ENCODE measurements at regions not wholly inside any gene's neighbourhood (a gene's known extent, or its start where the extent isn't known, plus 50 kb on each side); places are given as distances from the start of the nearest gene placed in this dataset.

- no peak overlapping the region for H3K4me3 ChIP-seq (ENCODE audit: low read depth, low read length)
- no peak for TF ChIP-seq CTCF (IDR thresholded peaks at IDR 0.05; ENCODE audit: borderline replicate concordance, insufficient read depth, low read depth, low read length)
Observed at GRCh38 chr20:52645822-52646221, 326.3 kb upstream of the TSHZ2 start.

- TF ChIP-seq CTCF (IDR thresholded peaks at IDR 0.05; ENCODE audit: borderline replicate concordance, insufficient read depth, low read depth, low read length): no peak
- no peak overlapping the region for H3K4me3 ChIP-seq (ENCODE audit: low read depth, low read length)
Observed at GRCh38 chr20:52643034-52643433, 329.1 kb upstream of the TSHZ2 start.

- TF ChIP-seq CTCF (IDR thresholded peaks at IDR 0.05; ENCODE audit: borderline replicate concordance, insufficient read depth, low read depth, low read length): no peak
- H3K4me3 ChIP-seq (ENCODE audit: low read depth, low read length): no peak overlapping the region
Observed at GRCh38 chr20:52637201-52637600, 335.0 kb upstream of the TSHZ2 start.

- H3K4me3 ChIP-seq (ENCODE audit: low read depth, low read length): no peak overlapping the region
- no peak for TF ChIP-seq CTCF (IDR thresholded peaks at IDR 0.05; ENCODE audit: borderline replicate concordance, insufficient read depth, low read depth, low read length)
Observed at GRCh38 chr20:52631469-52631868, 340.7 kb upstream of the TSHZ2 start.

- no peak overlapping the region for H3K4me3 ChIP-seq (ENCODE audit: low read depth, low read length)
- no peak for TF ChIP-seq CTCF (IDR thresholded peaks at IDR 0.05; ENCODE audit: borderline replicate concordance, insufficient read depth, low read depth, low read length)
Observed at GRCh38 chr20:52630138-52630537, 342.0 kb upstream of the TSHZ2 start.

GRCh38 chr20:52624281-52624680 is 347.9 kb upstream of the TSHZ2 start:
- H3K4me3 ChIP-seq (ENCODE audit: low read depth, low read length): no peak overlapping the region
- TF ChIP-seq CTCF (IDR thresholded peaks at IDR 0.05; ENCODE audit: borderline replicate concordance, insufficient read depth, low read depth, low read length): no peak

- H3K4me3 ChIP-seq (ENCODE audit: low read depth, low read length): no peak overlapping the region
- TF ChIP-seq CTCF (IDR thresholded peaks at IDR 0.05; ENCODE audit: borderline replicate concordance, insufficient read depth, low read depth, low read length): no peak
Observed at GRCh38 chr20:52622081-52622480, 350.1 kb upstream of the TSHZ2 start.

Measured in GM12875 (cell line).